Suprapubic skin (tissue), 4 donors: ENCODE measurements at regions not wholly inside any gene's neighbourhood (a gene's known extent, or its start where the extent isn't known, plus 50 kb on each side); places are given as distances from the start of the nearest gene placed in this dataset.

ENCODE experiments used
- EP300 ChIP-seq: sonication (generic); formaldehyde crosslinking; IDR thresholded peaks from one replicate; pipeline ENCODE4 v1.6.1; 2017; ENCODE audit warnings: antibody characterized with exemption
- POLR2A ChIP-seq, 2 donors: fragments of 450-650 bp; IDR thresholded peaks; one replicate each; pipeline ENCODE4 v1.6.1; 2017; ENCODE audit warnings: antibody characterized with exemption in 2 of 2, mild to moderate bottlenecking in 2 of 2, moderate library complexity in 2 of 2
- POLR2AphosphoS5 ChIP-seq, 3 donors: sonication (generic); formaldehyde crosslinking; IDR thresholded peaks; one replicate each; pipeline ENCODE4 v1.6.1; 2017; ENCODE audit warnings: antibody characterized with exemption in 3 of 3
- TF ChIP-seq, protein P1 (sequence below), 2 donors: fragments of 200-600 bp in 1 of 2; fragments of 450-650 bp in 1 of 2; sonication (generic) in 1 of 2; IDR thresholded peaks; one replicate each; pipeline ENCODE4 v1.5.1; 2016 to 2019; ENCODE audit warnings: antibody characterized with exemption in 2 of 2, mild to moderate bottlenecking in 1 of 2, moderate library complexity in 1 of 2

DNA sequence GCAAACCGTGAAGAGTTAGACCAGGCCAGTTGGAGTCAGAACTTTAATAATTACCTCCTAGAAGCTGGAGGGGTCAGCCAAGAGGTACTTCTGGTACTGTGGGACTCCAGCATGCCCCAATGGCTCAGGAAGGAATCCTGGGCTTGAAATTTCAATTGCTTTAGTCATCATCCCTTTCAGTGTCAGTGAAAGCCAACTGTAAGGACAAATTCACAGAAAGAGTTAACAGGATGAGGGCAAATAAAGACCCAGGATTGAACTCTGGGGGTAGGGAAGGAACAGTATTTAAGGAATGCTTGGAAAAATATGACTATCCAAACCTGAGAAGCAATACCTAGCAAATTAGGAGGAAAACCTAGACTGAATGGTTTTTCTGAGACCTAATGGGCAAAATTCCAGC is 735.1 kb upstream of the MARCKS start:
- TF ChIP-seq EP300 (no peak), POLR2A (IDR thresholded peaks at IDR 0.05) (no peak), POLR2AphosphoS5 (IDR thresholded peaks at IDR 0.05) (no peak)
- TF ChIP-seq, protein P1, sequence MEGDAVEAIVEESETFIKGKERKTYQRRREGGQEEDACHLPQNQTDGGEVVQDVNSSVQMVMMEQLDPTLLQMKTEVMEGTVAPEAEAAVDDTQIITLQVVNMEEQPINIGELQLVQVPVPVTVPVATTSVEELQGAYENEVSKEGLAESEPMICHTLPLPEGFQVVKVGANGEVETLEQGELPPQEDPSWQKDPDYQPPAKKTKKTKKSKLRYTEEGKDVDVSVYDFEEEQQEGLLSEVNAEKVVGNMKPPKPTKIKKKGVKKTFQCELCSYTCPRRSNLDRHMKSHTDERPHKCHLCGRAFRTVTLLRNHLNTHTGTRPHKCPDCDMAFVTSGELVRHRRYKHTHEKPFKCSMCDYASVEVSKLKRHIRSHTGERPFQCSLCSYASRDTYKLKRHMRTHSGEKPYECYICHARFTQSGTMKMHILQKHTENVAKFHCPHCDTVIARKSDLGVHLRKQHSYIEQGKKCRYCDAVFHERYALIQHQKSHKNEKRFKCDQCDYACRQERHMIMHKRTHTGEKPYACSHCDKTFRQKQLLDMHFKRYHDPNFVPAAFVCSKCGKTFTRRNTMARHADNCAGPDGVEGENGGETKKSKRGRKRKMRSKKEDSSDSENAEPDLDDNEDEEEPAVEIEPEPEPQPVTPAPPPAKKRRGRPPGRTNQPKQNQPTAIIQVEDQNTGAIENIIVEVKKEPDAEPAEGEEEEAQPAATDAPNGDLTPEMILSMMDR (IDR thresholded peaks at IDR 0.05), result no peak
